ENCODE measurements at regions not wholly inside any gene's neighbourhood (a gene's known extent, or its start where the extent isn't known, plus 50 kb on each side); places are given as distances from the start of the nearest gene placed in this dataset.

DNA sequence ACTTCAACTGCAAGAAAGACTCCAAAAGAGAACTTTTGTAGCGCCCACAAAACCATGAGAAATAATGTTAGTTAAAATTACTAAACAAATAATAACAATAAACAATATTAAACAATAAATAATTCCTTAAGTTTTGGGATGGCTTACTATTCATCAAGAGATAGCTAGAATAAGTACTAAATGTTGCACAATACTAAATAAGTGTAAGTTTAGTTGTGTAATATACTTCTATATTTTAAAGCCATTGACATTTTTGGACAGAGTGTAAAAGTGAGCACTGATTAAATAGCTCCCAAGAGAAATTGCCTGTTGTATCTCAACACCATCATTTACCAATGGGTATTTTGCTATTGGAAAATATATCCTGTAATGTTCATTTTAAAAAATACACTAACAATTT is 166.7 kb downstream of the ALG10 start:
- TF ChIP-seq, protein P1, sequence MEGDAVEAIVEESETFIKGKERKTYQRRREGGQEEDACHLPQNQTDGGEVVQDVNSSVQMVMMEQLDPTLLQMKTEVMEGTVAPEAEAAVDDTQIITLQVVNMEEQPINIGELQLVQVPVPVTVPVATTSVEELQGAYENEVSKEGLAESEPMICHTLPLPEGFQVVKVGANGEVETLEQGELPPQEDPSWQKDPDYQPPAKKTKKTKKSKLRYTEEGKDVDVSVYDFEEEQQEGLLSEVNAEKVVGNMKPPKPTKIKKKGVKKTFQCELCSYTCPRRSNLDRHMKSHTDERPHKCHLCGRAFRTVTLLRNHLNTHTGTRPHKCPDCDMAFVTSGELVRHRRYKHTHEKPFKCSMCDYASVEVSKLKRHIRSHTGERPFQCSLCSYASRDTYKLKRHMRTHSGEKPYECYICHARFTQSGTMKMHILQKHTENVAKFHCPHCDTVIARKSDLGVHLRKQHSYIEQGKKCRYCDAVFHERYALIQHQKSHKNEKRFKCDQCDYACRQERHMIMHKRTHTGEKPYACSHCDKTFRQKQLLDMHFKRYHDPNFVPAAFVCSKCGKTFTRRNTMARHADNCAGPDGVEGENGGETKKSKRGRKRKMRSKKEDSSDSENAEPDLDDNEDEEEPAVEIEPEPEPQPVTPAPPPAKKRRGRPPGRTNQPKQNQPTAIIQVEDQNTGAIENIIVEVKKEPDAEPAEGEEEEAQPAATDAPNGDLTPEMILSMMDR (conservative IDR thresholded peaks at IDR 0.05; ENCODE audit: low read length): no peak
- TF ChIP-seq EZH2phosphoT487 (IDR thresholded peaks at IDR 0.05; ENCODE audit: borderline replicate concordance): no peak

All from Loucy (cell line).